ENCODE measurements at regions not wholly inside any gene's neighbourhood (a gene's known extent, or its start where the extent isn't known, plus 50 kb on each side); places are given as distances from the start of the nearest gene placed in this dataset.

DNA sequence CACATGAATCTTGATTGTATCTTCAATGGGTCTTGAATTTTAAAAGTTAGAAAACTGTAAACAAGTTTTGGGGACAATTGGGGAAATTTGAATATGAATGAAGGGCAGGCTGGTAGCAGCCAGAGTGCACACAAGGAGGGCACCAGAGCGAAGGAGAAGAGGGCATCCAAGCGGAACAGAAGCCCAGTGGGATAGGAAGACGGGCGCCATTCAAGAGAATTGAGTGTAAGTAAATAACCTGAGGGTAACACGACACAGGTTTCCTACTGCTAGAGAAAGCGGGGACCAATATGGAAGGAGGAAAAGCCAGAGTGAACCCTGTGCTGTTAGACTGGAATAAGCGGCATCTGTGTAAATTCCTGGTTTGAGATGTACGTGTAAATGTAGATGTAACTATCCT lies 115.1 kb upstream of the CCL2 start:
- Histone ChIP-seq H3K36me3 (ENCODE audit: insufficient read depth, low read length) (no peaks in the 10 kb centered on the region), H3K4me1 (ENCODE audit: insufficient read depth, low read length, severe bottlenecking) (no peaks in the 10 kb centered on the region), H3K79me2 (ENCODE audit: insufficient read depth, low read length) (no peaks in the 10 kb centered on the region), H2AFZ (ENCODE audit: low read length) (no peak overlapping the region), H3K4me3 (ENCODE audit: low read depth, low read length, poor library complexity, severe bottlenecking) (no peak overlapping the region), H4K20me1 (ENCODE audit: insufficient read depth, low read length) (no peaks in the 10 kb centered on the region), H3K9me2 (ENCODE audit: low read depth, low read length) (no peaks in the 10 kb centered on the region), H3K9ac (ENCODE audit: low read length) (no peak overlapping the region), H3F3A (ENCODE audit: insufficient read depth, low read length) (no peaks in the 10 kb centered on the region), H3K27me3 (ENCODE audit: insufficient read depth, low read length) (no peaks in the 10 kb centered on the region), H3K27ac (ENCODE audit: low read depth, low read length, poor library complexity, severe bottlenecking) (no peak overlapping the region), H3K4me2 (ENCODE audit: low read length) (no peak overlapping the region), H3K9me3 (ENCODE audit: low read length) (no peaks in the 10 kb centered on the region)
- TF ChIP-seq, protein P1, sequence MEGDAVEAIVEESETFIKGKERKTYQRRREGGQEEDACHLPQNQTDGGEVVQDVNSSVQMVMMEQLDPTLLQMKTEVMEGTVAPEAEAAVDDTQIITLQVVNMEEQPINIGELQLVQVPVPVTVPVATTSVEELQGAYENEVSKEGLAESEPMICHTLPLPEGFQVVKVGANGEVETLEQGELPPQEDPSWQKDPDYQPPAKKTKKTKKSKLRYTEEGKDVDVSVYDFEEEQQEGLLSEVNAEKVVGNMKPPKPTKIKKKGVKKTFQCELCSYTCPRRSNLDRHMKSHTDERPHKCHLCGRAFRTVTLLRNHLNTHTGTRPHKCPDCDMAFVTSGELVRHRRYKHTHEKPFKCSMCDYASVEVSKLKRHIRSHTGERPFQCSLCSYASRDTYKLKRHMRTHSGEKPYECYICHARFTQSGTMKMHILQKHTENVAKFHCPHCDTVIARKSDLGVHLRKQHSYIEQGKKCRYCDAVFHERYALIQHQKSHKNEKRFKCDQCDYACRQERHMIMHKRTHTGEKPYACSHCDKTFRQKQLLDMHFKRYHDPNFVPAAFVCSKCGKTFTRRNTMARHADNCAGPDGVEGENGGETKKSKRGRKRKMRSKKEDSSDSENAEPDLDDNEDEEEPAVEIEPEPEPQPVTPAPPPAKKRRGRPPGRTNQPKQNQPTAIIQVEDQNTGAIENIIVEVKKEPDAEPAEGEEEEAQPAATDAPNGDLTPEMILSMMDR (IDR thresholded peaks at IDR 0.05; ENCODE audit: low read length), result no peak
- no peak for TF ChIP-seq EZH2 (IDR thresholded peaks at IDR 0.05; ENCODE audit: borderline replicate concordance, low read length)

DNA sequence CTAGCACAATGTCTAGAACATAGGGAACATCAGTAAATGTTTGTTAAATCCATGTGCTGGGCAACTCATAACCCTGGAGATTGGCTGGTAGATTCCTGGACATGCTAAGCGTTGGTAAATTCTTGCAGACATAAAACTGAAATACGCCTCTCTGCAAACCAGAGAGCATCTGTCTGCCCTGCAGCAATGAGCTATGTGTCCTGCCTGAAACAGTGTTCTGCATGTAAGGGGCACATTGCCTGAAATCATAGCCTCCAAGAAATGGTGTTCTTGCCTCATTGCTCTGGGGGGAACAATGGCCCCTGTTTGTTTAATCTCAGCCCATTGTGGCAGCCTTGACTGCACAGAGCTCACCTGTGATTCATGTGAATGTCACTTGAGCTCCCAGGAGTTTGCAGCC lies 113.5 kb upstream of the CCL2 start:
- TF ChIP-seq, protein P1 (IDR thresholded peaks at IDR 0.05; ENCODE audit: low read length), result no peak
- no peak for TF ChIP-seq EZH2 (IDR thresholded peaks at IDR 0.05; ENCODE audit: borderline replicate concordance, low read length)
- Histone ChIP-seq H4K20me1 (ENCODE audit: insufficient read depth, low read length) (no peaks in the 10 kb centered on the region), H3K27me3 (ENCODE audit: insufficient read depth, low read length) (no peaks in the 10 kb centered on the region), H3K4me1 (ENCODE audit: insufficient read depth, low read length, severe bottlenecking) (no peaks in the 10 kb centered on the region), H3K9ac (ENCODE audit: low read length) (no peak overlapping the region), H3K9me3 (ENCODE audit: low read length) (no peaks in the 10 kb centered on the region), H3K27ac (ENCODE audit: low read depth, low read length, poor library complexity, severe bottlenecking) (no peak overlapping the region), H3K4me3 (ENCODE audit: low read depth, low read length, poor library complexity, severe bottlenecking) (no peak overlapping the region), H2AFZ (ENCODE audit: low read length) (no peak overlapping the region), H3K36me3 (ENCODE audit: insufficient read depth, low read length) (no peaks in the 10 kb centered on the region), H3F3A (ENCODE audit: insufficient read depth, low read length) (no peaks in the 10 kb centered on the region), H3K9me2 (ENCODE audit: low read depth, low read length) (no peaks in the 10 kb centered on the region), H3K79me2 (ENCODE audit: insufficient read depth, low read length) (no peaks in the 10 kb centered on the region), H3K4me2 (ENCODE audit: low read length) (no peak overlapping the region)

DNA sequence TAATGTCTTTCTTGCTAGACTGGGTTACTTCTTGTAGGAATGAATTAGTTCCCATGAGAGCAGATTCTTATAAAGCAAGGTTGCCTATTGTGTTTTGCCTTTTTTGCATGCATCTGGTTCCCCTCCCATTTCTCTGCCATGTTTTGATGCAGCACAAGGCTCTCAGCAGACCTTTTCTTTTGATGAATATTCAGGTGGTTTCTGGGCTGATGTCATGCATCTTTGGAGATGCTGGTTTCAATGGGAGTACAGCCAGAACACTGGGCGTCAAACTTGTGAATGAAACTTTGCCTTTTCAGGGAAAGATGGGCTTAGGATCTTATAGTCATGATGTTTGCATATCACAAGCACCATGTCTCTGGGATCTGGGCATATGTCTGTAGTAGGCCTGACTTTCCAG lies 111.7 kb upstream of the CCL2 start:
- no peaks in the 10 kb centered on the region for H3F3A ChIP-seq (ENCODE audit: insufficient read depth, low read length)
- H4K20me1 ChIP-seq (ENCODE audit: insufficient read depth, low read length), result no peaks in the 10 kb centered on the region
- no peak for TF ChIP-seq EZH2 (IDR thresholded peaks at IDR 0.05; ENCODE audit: borderline replicate concordance, low read length)
- TF ChIP-seq, protein P1 (IDR thresholded peaks at IDR 0.05; ENCODE audit: low read length), result no peak
- H3K9me3 ChIP-seq (ENCODE audit: low read length), result no peaks in the 10 kb centered on the region
- H3K27me3 ChIP-seq (ENCODE audit: insufficient read depth, low read length), result no peaks in the 10 kb centered on the region
- H2AFZ ChIP-seq (ENCODE audit: low read length), result no peak overlapping the region
- H3K4me3 ChIP-seq (ENCODE audit: low read depth, low read length, poor library complexity, severe bottlenecking), result no peak overlapping the region
- no peaks in the 10 kb centered on the region for H3K79me2 ChIP-seq (ENCODE audit: insufficient read depth, low read length)
- no peaks in the 10 kb centered on the region for H3K4me1 ChIP-seq (ENCODE audit: insufficient read depth, low read length, severe bottlenecking)
- no peak overlapping the region for H3K9ac ChIP-seq (ENCODE audit: low read length)
- no peak overlapping the region for H3K4me2 ChIP-seq (ENCODE audit: low read length)
- H3K27ac ChIP-seq (ENCODE audit: low read depth, low read length, poor library complexity, severe bottlenecking), result no peak overlapping the region
- H3K9me2 ChIP-seq (ENCODE audit: low read depth, low read length), result no peaks in the 10 kb centered on the region
- no peaks in the 10 kb centered on the region for H3K36me3 ChIP-seq (ENCODE audit: insufficient read depth, low read length)
